ACC112 (cell line): ENCODE measurements at regions not wholly inside any gene's neighbourhood (a gene's known extent, or its start where the extent isn't known, plus 50 kb on each side); places are given as distances from the start of the nearest gene placed in this dataset.

Experiments
- H2AFZ ChIP-seq: fragments of 200-600 bp; sonication (generic); one replicate; pipeline ENCODE4 v1.6.0; 2017; ENCODE audit warnings: antibody characterized with exemption, low read length; ENCODE audit not compliant: unreplicated experiment
- H3K27ac ChIP-seq: fragments of 200-600 bp; sonication (generic); 2 replicates; pipeline ENCODE4 v1.5.1; 2014; ENCODE audit warnings: low read depth, mild to moderate bottlenecking, antibody characterized with exemption, low read length, moderate library complexity
- H3K27me3 ChIP-seq: fragments of 200-600 bp; sonication (generic); 2 replicates; pipeline ENCODE4 v1.6.1; 2014; ENCODE audit warnings: mild to moderate bottlenecking, antibody characterized with exemption, low read length, moderate library complexity, mixed read lengths; ENCODE audit not compliant: insufficient read depth
- H3K36me3 ChIP-seq: fragments of 200-600 bp; sonication (generic); 2 replicates; pipeline ENCODE4 v1.6.1; 2016; ENCODE audit warnings: mild to moderate bottlenecking, antibody characterized with exemption, low read length, moderate library complexity, mixed read lengths; ENCODE audit not compliant: insufficient read depth
- H3K4me1 ChIP-seq: fragments of 200-600 bp; sonication (generic); one replicate; pipeline ENCODE4 v1.6.1; 2016; ENCODE audit warnings: low read length, mixed read lengths; ENCODE audit not compliant: insufficient read depth, unreplicated experiment, control insufficient read depth
- H3K4me3 ChIP-seq: fragments of 200-600 bp; sonication (generic); 2 replicates; pipeline ENCODE4 v1.5.1; 2014; ENCODE audit warnings: mild to moderate bottlenecking, low read depth, low read length
- H3K79me2 ChIP-seq: fragments of 200-600 bp; sonication (generic); one replicate; pipeline ENCODE4 v1.6.0; 2016; ENCODE audit warnings: low read length; ENCODE audit not compliant: control insufficient read depth, unreplicated experiment, insufficient read depth

- H3K27me3 ChIP-seq = no peaks in the 10 kb centered on the region
- no peaks in the 10 kb centered on the region for H3K36me3 ChIP-seq
- no peaks in the 10 kb centered on the region for H3K4me1 ChIP-seq
- H3K79me2 ChIP-seq = no peaks in the 10 kb centered on the region
- no peak overlapping the region for H3K4me3 ChIP-seq
- no peak overlapping the region for H2AFZ ChIP-seq
- no peak overlapping the region for H3K27ac ChIP-seq
Measured at GRCh38 chr9:103872811-103873210, 221.3 kb upstream of the SMC2 start.

DNA sequence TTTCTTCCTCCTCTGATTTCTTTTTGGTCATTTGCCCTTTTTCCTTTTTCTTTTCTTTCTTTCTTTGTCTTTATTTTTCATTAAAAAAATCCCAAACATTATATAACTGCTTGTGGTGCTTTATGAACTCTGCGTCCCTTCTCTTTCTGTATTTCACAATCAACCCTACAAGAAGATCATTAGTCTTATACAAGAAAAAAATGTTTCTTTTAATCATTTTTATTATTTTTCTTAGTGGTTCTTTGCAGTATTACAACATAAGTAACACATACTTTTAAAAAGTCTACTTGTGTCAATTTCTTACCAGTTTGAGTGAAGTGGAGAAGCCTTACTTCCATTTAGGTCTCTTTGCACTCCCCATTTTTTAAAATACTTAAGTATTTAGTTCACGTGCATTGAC is 212.7 kb upstream of the SMC2 start:
- no peaks in the 10 kb centered on the region for H3K27me3 ChIP-seq
- no peak overlapping the region for H3K4me3 ChIP-seq

DNA sequence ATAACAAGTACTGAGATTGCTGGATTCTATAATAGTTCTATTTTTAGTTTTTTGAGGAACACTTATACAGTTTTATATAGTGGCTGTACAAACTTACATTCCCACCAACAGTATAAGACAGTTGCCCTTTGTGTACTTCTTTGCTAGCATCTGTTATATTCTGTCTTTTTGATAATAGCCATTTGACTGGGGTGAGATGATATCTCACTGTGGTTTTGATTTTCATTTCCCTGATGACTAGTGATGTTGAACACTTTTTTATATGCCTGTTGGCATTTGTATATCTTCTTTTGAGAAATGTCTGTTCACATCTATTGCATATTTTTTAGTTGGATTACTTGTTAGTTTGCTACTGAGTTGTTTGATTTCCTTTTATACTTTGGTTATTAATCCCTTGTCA is 204.1 kb upstream of the SMC2 start:
- Histone ChIP-seq H2AFZ (no peak overlapping the region), H3K4me1 (no peaks in the 10 kb centered on the region), H3K79me2 (no peaks in the 10 kb centered on the region), H3K36me3 (no peaks in the 10 kb centered on the region), H3K4me3 (no peak overlapping the region), H3K27me3 (no peaks in the 10 kb centered on the region), H3K27ac (no peak overlapping the region)

More for the DNA sequence above, 212.7 kb upstream of the SMC2 start:
- no peaks in the 10 kb centered on the region for H3K79me2 ChIP-seq
- H3K4me1 ChIP-seq = no peaks in the 10 kb centered on the region
- H3K27ac ChIP-seq = no peak overlapping the region
- no peak overlapping the region for H2AFZ ChIP-seq
- H3K36me3 ChIP-seq = no peaks in the 10 kb centered on the region

GRCh38 chr9:103894184-103894583 is 199.9 kb upstream of the SMC2 start:
- Histone ChIP-seq H3K27me3 (no peaks in the 10 kb centered on the region), H3K27ac (no peak overlapping the region), H3K36me3 (no peaks in the 10 kb centered on the region), H3K4me1 (no peaks in the 10 kb centered on the region), H2AFZ (no peak overlapping the region), H3K79me2 (no peaks in the 10 kb centered on the region), H3K4me3 (no peak overlapping the region)

GRCh38 chr9:103898550-103898949 is 195.6 kb upstream of the SMC2 start:
- no peak overlapping the region for H3K27ac ChIP-seq
- no peak overlapping the region for H2AFZ ChIP-seq
- H3K4me1 ChIP-seq = no peaks in the 10 kb centered on the region
- no peaks in the 10 kb centered on the region for H3K27me3 ChIP-seq
- H3K79me2 ChIP-seq = no peaks in the 10 kb centered on the region
- H3K4me3 ChIP-seq = no peak overlapping the region
- H3K36me3 ChIP-seq = no peaks in the 10 kb centered on the region

- Histone ChIP-seq H3K27ac (no peak overlapping the region), H2AFZ (no peak overlapping the region), H3K79me2 (no peaks in the 10 kb centered on the region), H3K4me3 (no peak overlapping the region), H3K4me1 (no peaks in the 10 kb centered on the region), H3K36me3 (no peaks in the 10 kb centered on the region), H3K27me3 (no peaks in the 10 kb centered on the region)
Measured at GRCh38 chr9:103899866-103900265, 194.2 kb upstream of the SMC2 start.

GRCh38 chr9:103900466-103900865 is 193.6 kb upstream of the SMC2 start:
- Histone ChIP-seq H3K4me1 (no peaks in the 10 kb centered on the region), H3K79me2 (no peaks in the 10 kb centered on the region), H3K4me3 (no peak overlapping the region), H3K27me3 (no peaks in the 10 kb centered on the region), H2AFZ (no peak overlapping the region), H3K36me3 (no peaks in the 10 kb centered on the region), H3K27ac (no peak overlapping the region)

- H3K4me3 ChIP-seq = no peak overlapping the region
- H3K36me3 ChIP-seq = no peaks in the 10 kb centered on the region
- H2AFZ ChIP-seq = no peak overlapping the region
- H3K27ac ChIP-seq = no peak overlapping the region
- no peaks in the 10 kb centered on the region for H3K79me2 ChIP-seq
- no peaks in the 10 kb centered on the region for H3K4me1 ChIP-seq
- H3K27me3 ChIP-seq = no peaks in the 10 kb centered on the region
Measured at GRCh38 chr9:103902263-103902662, 191.8 kb upstream of the SMC2 start.

DNA sequence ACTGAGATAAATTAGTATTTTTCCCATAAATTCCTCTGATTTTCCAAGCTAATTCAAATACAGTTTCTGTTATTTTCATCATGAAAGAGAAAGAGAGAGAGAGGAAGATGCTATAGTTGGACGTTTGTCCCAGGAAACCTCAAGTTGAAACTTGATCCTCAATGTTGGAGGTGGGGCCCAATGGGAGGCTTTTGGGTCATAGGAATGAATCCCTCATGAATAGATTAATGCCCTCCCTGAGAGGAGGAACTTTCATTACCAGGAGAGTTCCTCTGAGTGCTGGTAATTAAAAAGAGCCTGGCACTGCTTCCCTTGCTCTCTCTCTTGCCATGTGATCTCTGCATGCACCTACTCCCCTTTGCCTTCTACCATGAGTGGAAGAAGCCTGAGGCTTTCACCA is 189.9 kb upstream of the SMC2 start:
- H2AFZ ChIP-seq = no peak overlapping the region
- no peaks in the 10 kb centered on the region for H3K36me3 ChIP-seq
- no peaks in the 10 kb centered on the region for H3K79me2 ChIP-seq
- no peak overlapping the region for H3K4me3 ChIP-seq
- no peak overlapping the region for H3K27ac ChIP-seq
- H3K4me1 ChIP-seq = no peaks in the 10 kb centered on the region
- H3K27me3 ChIP-seq = no peaks in the 10 kb centered on the region

DNA sequence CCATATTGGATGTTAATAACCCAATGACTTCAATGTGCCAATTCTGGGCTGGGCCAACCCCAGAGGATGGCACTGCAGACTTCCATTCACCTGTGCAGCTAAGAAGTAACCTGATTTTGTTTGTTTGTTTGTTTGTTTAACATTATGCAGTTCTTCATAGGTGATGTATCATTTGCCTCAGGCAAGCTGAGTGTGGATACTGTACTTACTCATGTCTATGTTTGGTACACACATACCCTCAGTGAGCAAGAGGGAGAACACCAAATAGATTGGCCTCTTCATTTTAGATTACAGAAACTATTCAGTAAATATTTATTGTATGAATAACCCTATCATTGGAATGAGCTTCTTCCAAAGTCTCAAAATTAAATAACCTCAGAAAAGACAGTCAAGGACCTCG is 180.2 kb upstream of the SMC2 start:
- no peaks in the 10 kb centered on the region for H3K27me3 ChIP-seq
- H3K79me2 ChIP-seq = no peaks in the 10 kb centered on the region
- H3K27ac ChIP-seq = no peak overlapping the region
- no peaks in the 10 kb centered on the region for H3K4me1 ChIP-seq
- no peaks in the 10 kb centered on the region for H3K36me3 ChIP-seq
- H2AFZ ChIP-seq = no peak overlapping the region
- H3K4me3 ChIP-seq = no peak overlapping the region

- Histone ChIP-seq H3K27me3 (no peaks in the 10 kb centered on the region), H3K79me2 (no peaks in the 10 kb centered on the region), H3K4me1 (no peaks in the 10 kb centered on the region), H3K27ac (no peak overlapping the region), H3K36me3 (no peaks in the 10 kb centered on the region), H3K4me3 (no peak overlapping the region), H2AFZ (no peak overlapping the region)
Measured at GRCh38 chr9:103919605-103920209, 174.4 kb upstream of the SMC2 start.
